HL-60 (cell line): ENCODE measurements at regions not wholly inside any gene's neighbourhood (a gene's known extent, or its start where the extent isn't known, plus 50 kb on each side); places are given as distances from the start of the nearest gene placed in this dataset.

Experiments used
- GABPA ChIP-seq: IDR thresholded peaks from 2 replicates; pipeline ENCODE4 v1.6.1; 2012; ENCODE audit warnings: low read depth
- POLR2AphosphoS5 ChIP-seq: IDR thresholded peaks from 2 replicates; pipeline ENCODE4 v1.6.1; 2012; ENCODE audit warnings: low read depth
- SPI1 ChIP-seq: IDR thresholded peaks from 2 replicates; pipeline ENCODE4 v1.6.1; 2012; ENCODE audit warnings: low read depth, mild to moderate bottlenecking, borderline replicate concordance
- TF ChIP-seq, protein P1 (sequence below): IDR thresholded peaks from one replicate; pipeline ENCODE4 v1.5.1; 2011; ENCODE audit warnings: low read length, control low read depth, inconsistent platforms; ENCODE audit not compliant: insufficient read depth

DNA sequence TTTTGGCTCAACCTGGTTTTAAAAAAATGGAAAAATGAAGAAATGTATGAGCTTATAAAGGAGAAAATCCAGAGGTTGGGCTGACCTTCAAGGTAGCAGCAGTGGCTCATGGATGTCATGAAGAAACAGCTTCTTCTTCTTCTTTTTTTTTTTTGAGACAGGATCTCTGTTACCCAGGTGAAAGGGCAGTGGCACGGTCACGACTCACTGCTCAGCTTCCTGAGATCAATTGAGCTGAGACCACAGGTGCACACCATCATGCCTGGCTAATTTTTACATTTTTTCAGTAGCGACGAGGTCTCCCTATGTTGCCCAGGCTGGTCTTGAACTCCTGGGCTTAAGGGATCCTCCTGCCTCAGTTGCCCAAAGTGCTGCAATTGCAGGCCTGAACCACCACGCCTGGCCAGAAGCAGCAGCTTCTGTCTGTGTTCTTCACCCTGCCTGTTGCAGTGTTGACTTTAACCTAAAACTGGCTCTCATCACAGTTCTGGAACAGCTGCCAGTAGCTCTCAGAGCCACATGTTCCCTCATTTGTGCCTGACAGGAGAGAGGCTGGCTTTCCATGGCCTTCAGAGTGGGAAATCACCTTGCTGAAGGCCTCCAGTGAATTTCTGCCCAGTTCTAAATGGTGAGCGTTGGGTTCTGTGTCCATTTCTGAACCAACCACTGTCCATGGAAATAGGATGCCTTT is 117.7 kb downstream of the PFKFB3 start:
- TF ChIP-seq, protein P1, sequence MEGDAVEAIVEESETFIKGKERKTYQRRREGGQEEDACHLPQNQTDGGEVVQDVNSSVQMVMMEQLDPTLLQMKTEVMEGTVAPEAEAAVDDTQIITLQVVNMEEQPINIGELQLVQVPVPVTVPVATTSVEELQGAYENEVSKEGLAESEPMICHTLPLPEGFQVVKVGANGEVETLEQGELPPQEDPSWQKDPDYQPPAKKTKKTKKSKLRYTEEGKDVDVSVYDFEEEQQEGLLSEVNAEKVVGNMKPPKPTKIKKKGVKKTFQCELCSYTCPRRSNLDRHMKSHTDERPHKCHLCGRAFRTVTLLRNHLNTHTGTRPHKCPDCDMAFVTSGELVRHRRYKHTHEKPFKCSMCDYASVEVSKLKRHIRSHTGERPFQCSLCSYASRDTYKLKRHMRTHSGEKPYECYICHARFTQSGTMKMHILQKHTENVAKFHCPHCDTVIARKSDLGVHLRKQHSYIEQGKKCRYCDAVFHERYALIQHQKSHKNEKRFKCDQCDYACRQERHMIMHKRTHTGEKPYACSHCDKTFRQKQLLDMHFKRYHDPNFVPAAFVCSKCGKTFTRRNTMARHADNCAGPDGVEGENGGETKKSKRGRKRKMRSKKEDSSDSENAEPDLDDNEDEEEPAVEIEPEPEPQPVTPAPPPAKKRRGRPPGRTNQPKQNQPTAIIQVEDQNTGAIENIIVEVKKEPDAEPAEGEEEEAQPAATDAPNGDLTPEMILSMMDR: no peak
- TF ChIP-seq POLR2AphosphoS5 (no peak), GABPA (no peak), SPI1 (no peak)
